ENCODE measurements at regions not wholly inside any gene's neighbourhood (a gene's known extent, or its start where the extent isn't known, plus 50 kb on each side); places are given as distances from the start of the nearest gene placed in this dataset.

DNA sequence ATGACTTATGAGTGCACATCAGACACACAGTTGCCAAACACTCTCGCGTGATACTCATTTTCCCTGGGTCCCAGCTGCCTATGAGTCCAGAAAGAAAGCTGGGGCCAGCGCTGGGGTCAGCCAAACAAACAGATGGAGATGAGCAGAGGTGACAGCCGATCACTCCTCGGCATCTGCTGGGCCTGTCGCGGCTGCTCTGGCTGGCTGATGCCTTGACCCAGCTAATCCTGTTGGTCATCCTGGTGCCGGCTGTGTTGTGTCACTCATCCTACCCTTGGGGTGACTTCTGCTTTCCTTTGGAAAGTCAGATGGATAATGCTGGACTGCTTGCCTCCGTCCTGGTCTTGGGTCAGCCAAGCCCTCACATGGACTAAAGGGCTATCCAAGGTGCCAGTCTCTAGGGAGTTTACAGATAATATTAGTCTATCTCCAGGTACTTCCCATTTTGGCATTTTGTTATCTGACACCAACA is 105.3 kb upstream of the PDZRN3 start:
- Histone ChIP-seq H3K9ac (ENCODE audit: extremely low read depth, insufficient read length, low read length) (no peak overlapping the region), H3K4me1 (ENCODE audit: insufficient read depth, low read length) (peaks cover 15% of the 10 kb centered on the region; the same call in 1 of the 2 replicates), H2AFZ (ENCODE audit: low read length) (no peak overlapping the region), H3K27ac (ENCODE audit: insufficient read length, low read depth, low read length) (no peak overlapping the region), H3K23me2 (ENCODE audit: insufficient read length, low read depth, low read length, poor library complexity, severe bottlenecking) (no peaks in the 10 kb centered on the region), H2BK20ac (ENCODE audit: low read depth, low read length, poor library complexity, severe bottlenecking) (no peak overlapping the region), H3K9me3 (ENCODE audit: control insufficient read depth, low read depth, low read length) (no peaks in the 10 kb centered on the region), H2BK15ac (ENCODE audit: low read depth, low read length) (no peak overlapping the region), H3K79me1 (ENCODE audit: insufficient read depth, low read depth, low read length, poor library complexity, severe bottlenecking) (no peaks in the 10 kb centered on the region), H3T11ph (ENCODE audit: low read length) (no peak overlapping the region), H3K27me3 (ENCODE audit: insufficient read depth, low read length) (no peaks in the 10 kb centered on the region), H3K79me2 (ENCODE audit: insufficient read depth, low read length) (no peaks in the 10 kb centered on the region), H3K14ac (ENCODE audit: insufficient read depth, low read length) (0 out of 2 replicates have a peak overlapping the region, but pooled peaks have one; percentile 28), H4K20me1 (ENCODE audit: control insufficient read depth, insufficient read depth, insufficient read length) (no peaks in the 10 kb centered on the region), H4K91ac (ENCODE audit: insufficient read length, low read depth, low read length) (no peak overlapping the region), H3K4ac (ENCODE audit: low read depth, low read length) (no peak overlapping the region), H2BK12ac (ENCODE audit: insufficient read length, low read depth, low read length) (no peak overlapping the region), H4K5ac (ENCODE audit: insufficient read length, low read depth, low read length) (no peak overlapping the region), H4K8ac (replicated peaks; ENCODE audit: insufficient read length, low read depth, low read length) (no peak overlapping the region), H2BK5ac (ENCODE audit: insufficient read length, low read length) (no peak overlapping the region), H3K18ac (ENCODE audit: insufficient read length, low read depth, low read length) (no peak overlapping the region), H3K4me2 (ENCODE audit: insufficient read depth, insufficient read length, low read length) (no peak overlapping the region), H3K23ac (ENCODE audit: insufficient read length, low read depth, low read length) (no peak overlapping the region), H2AK5ac (ENCODE audit: insufficient read length, low read length) (no peak overlapping the region), H2BK120ac (ENCODE audit: low read depth, low read length, poor library complexity, severe bottlenecking) (no peak overlapping the region), H3K56ac (ENCODE audit: insufficient read length, low read depth, low read length) (no peak overlapping the region)
- TF ChIP-seq CTCF (conservative IDR thresholded peaks at IDR 0.05): no peak
- no CpG with 5 or more reads among the region's 9 CpGs for WGBS (ENCODE audit: extremely low coverage, insufficient read length, low lambda C conversion rate)
- peaks cover 2 to 3% of the 10 kb centered on the region in 2 experiments; a peak in 3 of 5 replicates for H3K9me3 Mint-ChIP-seq
- H3K36me3 Mint-ChIP-seq (ENCODE audit: insufficient read depth in 1 of 3, low read depth in 3 of 3): no peaks in the 10 kb centered on the region; a peak in 1 of 7 replicates
- no peak overlapping the region for H3K4me3 Mint-ChIP-seq
- peak overlapping the region in 2 of 3 experiments; percentile 24 to 92; a peak in 2 of 7 replicates for H3K27ac Mint-ChIP-seq
- DNase-seq: no peak
- H3K4me1 Mint-ChIP-seq: peaks cover 40 to 48% of the 10 kb centered on the region in 2 experiments
- H3K27me3 Mint-ChIP-seq (ENCODE audit: low read depth): no peaks in the 10 kb centered on the region; the same call in 1 of the 2 replicates

Data from H9 (cell line).